ENCODE measurements at regions not wholly inside any gene's neighbourhood (a gene's known extent, or its start where the extent isn't known, plus 50 kb on each side); places are given as distances from the start of the nearest gene placed in this dataset.

DNA sequence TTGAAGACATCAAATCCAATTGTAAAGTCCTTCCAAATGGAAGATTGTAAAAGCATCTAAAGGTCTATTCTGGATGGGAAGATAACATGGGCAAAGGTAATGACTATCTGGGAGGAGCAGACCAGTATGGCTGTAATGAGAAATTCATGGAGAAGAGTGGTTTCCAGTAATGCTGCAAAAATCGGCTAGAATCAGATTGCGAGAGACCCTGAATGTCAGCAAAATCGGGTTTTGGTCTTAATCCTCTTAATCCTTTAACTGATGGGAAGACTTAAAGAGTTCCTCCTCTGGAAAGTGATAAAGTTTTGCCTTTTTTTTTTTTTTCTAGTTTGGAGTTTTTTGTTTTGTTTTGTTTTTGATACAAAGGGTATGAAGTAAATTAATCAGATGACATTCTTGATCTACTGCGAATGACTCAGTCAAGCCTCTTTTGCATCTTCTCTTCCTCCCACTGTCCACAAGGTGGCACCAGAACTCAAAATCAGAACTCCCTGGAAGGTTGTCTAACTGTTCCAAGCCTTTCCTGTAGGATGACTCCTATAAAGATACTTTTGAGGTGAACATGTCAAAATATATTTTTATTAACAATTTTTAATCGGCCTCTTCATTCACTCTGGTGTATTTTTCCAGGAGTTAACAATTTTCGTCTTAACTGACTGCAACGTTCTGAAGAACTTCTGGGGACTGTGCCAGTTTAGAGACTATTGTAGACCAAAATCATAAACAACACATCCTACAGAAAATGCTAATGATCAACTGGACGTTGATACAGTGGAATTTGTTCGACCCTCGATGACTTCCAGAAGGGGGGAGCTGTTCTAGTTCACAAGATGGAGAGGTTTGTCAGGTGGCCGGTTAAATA, 213.3 kb upstream of the MIR17HG start:
- H3K9me2 ChIP-seq (replicated peaks; ENCODE audit: control insufficient read depth, low read length) = no peaks in the 10 kb centered on the region
- TF ChIP-seq EZH2phosphoT487 (IDR thresholded peaks at IDR 0.05; ENCODE audit: borderline replicate concordance, low read length) = no peak
- TF ChIP-seq, protein P1, sequence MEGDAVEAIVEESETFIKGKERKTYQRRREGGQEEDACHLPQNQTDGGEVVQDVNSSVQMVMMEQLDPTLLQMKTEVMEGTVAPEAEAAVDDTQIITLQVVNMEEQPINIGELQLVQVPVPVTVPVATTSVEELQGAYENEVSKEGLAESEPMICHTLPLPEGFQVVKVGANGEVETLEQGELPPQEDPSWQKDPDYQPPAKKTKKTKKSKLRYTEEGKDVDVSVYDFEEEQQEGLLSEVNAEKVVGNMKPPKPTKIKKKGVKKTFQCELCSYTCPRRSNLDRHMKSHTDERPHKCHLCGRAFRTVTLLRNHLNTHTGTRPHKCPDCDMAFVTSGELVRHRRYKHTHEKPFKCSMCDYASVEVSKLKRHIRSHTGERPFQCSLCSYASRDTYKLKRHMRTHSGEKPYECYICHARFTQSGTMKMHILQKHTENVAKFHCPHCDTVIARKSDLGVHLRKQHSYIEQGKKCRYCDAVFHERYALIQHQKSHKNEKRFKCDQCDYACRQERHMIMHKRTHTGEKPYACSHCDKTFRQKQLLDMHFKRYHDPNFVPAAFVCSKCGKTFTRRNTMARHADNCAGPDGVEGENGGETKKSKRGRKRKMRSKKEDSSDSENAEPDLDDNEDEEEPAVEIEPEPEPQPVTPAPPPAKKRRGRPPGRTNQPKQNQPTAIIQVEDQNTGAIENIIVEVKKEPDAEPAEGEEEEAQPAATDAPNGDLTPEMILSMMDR (IDR thresholded peaks at IDR 0.05; ENCODE audit: low read depth, low read length, poor library complexity, severe bottlenecking) = peak; percentile 79
- no peaks in the 10 kb centered on the region for H3F3A ChIP-seq (ENCODE audit: control insufficient read depth, insufficient read depth)
- no peaks in the 10 kb centered on the region for H3K4me1 ChIP-seq (ENCODE audit: control insufficient read depth, low read length)
- H3K27ac ChIP-seq (ENCODE audit: low read depth, low read length) = no peak overlapping the region
- no peaks in the 10 kb centered on the region for H3K9me3 ChIP-seq (ENCODE audit: control insufficient read depth, insufficient read depth, low read length)
- H3K4me3 ChIP-seq (ENCODE audit: low read length) = no peak overlapping the region
- no peak overlapping the region for H3K4me2 ChIP-seq (ENCODE audit: low read length)
- H3K36me3 ChIP-seq (ENCODE audit: control insufficient read depth, low read length) = no peaks in the 10 kb centered on the region
- no peaks in the 10 kb centered on the region for H4K20me1 ChIP-seq (ENCODE audit: control insufficient read depth, insufficient read depth, low read depth, low read length)
- no peaks in the 10 kb centered on the region for H3K79me2 ChIP-seq (ENCODE audit: control insufficient read depth, low read length)
- H3K27me3 ChIP-seq (ENCODE audit: control insufficient read depth, low read length) = 0 out of 2 replicates have a peak, but pooled peaks cover 3% of the 10 kb centered on the region

- Histone ChIP-seq H3K27me3 (ENCODE audit: control insufficient read depth, low read length) (0 out of 2 replicates have a peak, but pooled peaks cover 3% of the 10 kb centered on the region), H3K4me1 (ENCODE audit: control insufficient read depth, low read length) (no peaks in the 10 kb centered on the region), H3K4me2 (ENCODE audit: low read length) (no peak overlapping the region), H3K4me3 (ENCODE audit: low read length) (no peak overlapping the region), H3F3A (ENCODE audit: control insufficient read depth, insufficient read depth) (no peaks in the 10 kb centered on the region), H3K79me2 (ENCODE audit: control insufficient read depth, low read length) (no peaks in the 10 kb centered on the region), H4K20me1 (ENCODE audit: control insufficient read depth, insufficient read depth, low read depth, low read length) (no peaks in the 10 kb centered on the region), H3K9me2 (replicated peaks; ENCODE audit: control insufficient read depth, low read length) (no peaks in the 10 kb centered on the region), H3K36me3 (ENCODE audit: control insufficient read depth, low read length) (no peaks in the 10 kb centered on the region), H3K27ac (ENCODE audit: low read depth, low read length) (no peak overlapping the region), H3K9me3 (ENCODE audit: control insufficient read depth, insufficient read depth, low read length) (no peaks in the 10 kb centered on the region)
- TF ChIP-seq EZH2phosphoT487 (IDR thresholded peaks at IDR 0.05; ENCODE audit: borderline replicate concordance, low read length) = no peak
- TF ChIP-seq, protein P1 (IDR thresholded peaks at IDR 0.05; ENCODE audit: low read depth, low read length, poor library complexity, severe bottlenecking) = no peak
Observed at GRCh38 chr13:91134803-91135184, 212.7 kb upstream of the MIR17HG start.

- Histone ChIP-seq H3K36me3 (ENCODE audit: control insufficient read depth, low read length) (no peaks in the 10 kb centered on the region), H3K27me3 (ENCODE audit: control insufficient read depth, low read length) (0 out of 2 replicates have a peak, but pooled peaks cover 3% of the 10 kb centered on the region), H3K27ac (ENCODE audit: low read depth, low read length) (no peak overlapping the region), H3F3A (ENCODE audit: control insufficient read depth, insufficient read depth) (no peaks in the 10 kb centered on the region), H3K4me3 (ENCODE audit: low read length) (no peak overlapping the region), H4K20me1 (ENCODE audit: control insufficient read depth, insufficient read depth, low read depth, low read length) (no peaks in the 10 kb centered on the region), H3K4me2 (ENCODE audit: low read length) (no peak overlapping the region), H3K9me3 (ENCODE audit: control insufficient read depth, insufficient read depth, low read length) (no peaks in the 10 kb centered on the region), H3K79me2 (ENCODE audit: control insufficient read depth, low read length) (no peaks in the 10 kb centered on the region), H3K9me2 (replicated peaks; ENCODE audit: control insufficient read depth, low read length) (no peaks in the 10 kb centered on the region), H3K4me1 (ENCODE audit: control insufficient read depth, low read length) (no peaks in the 10 kb centered on the region)
- TF ChIP-seq, protein P1 (IDR thresholded peaks at IDR 0.05; ENCODE audit: low read depth, low read length, poor library complexity, severe bottlenecking) = no peak
Observed at GRCh38 chr13:91135376-91135775, 212.1 kb upstream of the MIR17HG start.
